22Rv1 (cell line): ENCODE measurements at regions not wholly inside any gene's neighbourhood (a gene's known extent, or its start where the extent isn't known, plus 50 kb on each side); places are given as distances from the start of the nearest gene placed in this dataset.

ENCODE experiments used
- ZFX ChIP-seq: fragments of 450-650 bp; IDR thresholded peaks from 2 replicates; pipeline ENCODE4 v1.6.1; 2017; ENCODE audit warnings: antibody characterized with exemption, borderline replicate concordance
- TF ChIP-seq, protein P1 (sequence below): fragments of 450-650 bp; IDR thresholded peaks from 2 replicates; pipeline ENCODE4 v1.5.1; 2017; ENCODE audit warnings: mild to moderate bottlenecking

DNA sequence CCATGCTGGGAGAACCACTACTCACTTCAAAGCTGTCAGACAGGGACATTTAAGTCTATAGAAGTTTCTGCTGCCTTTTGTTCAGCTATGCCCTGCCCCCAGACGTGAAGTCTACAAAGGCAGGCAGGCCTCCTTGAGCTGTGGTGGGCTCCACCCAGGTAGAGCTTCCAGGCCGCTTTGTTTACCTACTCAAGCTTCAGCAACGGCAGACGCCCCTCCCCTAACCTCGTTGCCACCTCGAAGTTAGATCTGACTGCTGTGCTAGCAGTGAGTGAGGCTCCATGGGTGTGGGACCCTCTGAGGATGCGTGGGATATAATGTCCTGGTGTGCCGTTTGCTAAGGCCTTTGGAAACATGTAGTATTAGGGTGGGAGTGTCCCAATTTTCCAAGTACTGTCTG, 276.7 kb downstream of the ZIC4 start:
- TF ChIP-seq, protein P1, sequence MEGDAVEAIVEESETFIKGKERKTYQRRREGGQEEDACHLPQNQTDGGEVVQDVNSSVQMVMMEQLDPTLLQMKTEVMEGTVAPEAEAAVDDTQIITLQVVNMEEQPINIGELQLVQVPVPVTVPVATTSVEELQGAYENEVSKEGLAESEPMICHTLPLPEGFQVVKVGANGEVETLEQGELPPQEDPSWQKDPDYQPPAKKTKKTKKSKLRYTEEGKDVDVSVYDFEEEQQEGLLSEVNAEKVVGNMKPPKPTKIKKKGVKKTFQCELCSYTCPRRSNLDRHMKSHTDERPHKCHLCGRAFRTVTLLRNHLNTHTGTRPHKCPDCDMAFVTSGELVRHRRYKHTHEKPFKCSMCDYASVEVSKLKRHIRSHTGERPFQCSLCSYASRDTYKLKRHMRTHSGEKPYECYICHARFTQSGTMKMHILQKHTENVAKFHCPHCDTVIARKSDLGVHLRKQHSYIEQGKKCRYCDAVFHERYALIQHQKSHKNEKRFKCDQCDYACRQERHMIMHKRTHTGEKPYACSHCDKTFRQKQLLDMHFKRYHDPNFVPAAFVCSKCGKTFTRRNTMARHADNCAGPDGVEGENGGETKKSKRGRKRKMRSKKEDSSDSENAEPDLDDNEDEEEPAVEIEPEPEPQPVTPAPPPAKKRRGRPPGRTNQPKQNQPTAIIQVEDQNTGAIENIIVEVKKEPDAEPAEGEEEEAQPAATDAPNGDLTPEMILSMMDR = no peak
- TF ChIP-seq ZFX = no peak
